HUES6 (cell line): ENCODE measurements at regions not wholly inside any gene's neighbourhood (a gene's known extent, or its start where the extent isn't known, plus 50 kb on each side); places are given as distances from the start of the nearest gene placed in this dataset.

Experiments used
- H3K27ac ChIP-seq: 2 replicates; pipeline ENCODE4 v1.7.0; 2013; ENCODE audit warnings: low read depth, mild to moderate bottlenecking, low read length, inconsistent platforms
- H3K27me3 ChIP-seq: 2 replicates; pipeline ENCODE4 v1.6.1; 2013; ENCODE audit warnings: low read length; ENCODE audit not compliant: control insufficient read depth, insufficient read depth
- H3K36me3 ChIP-seq: 2 replicates; pipeline ENCODE4 v1.6.1; 2013; ENCODE audit warnings: low read length; ENCODE audit not compliant: control insufficient read depth, insufficient read depth
- H3K4me1 ChIP-seq: 2 replicates; pipeline ENCODE4 v1.6.1; 2013; ENCODE audit warnings: low read length; ENCODE audit not compliant: control insufficient read depth, insufficient read depth
- H3K4me3 ChIP-seq: 2 replicates; pipeline ENCODE4 v1.5.1; 2013; ENCODE audit warnings: low read depth, low read length
- H3K9ac ChIP-seq: one replicate; pipeline ENCODE4 v1.6.1; 2013; ENCODE audit warnings: mild to moderate bottlenecking, low read length
- H3K9me3 ChIP-seq: 2 replicates; pipeline ENCODE4 v1.6.1; 2013; ENCODE audit warnings: low read depth, low read length; ENCODE audit not compliant: control insufficient read depth, insufficient read depth

- Histone ChIP-seq H3K36me3 (no peaks in the 10 kb centered on the region), H3K27me3 (no peaks in the 10 kb centered on the region), H3K4me3 (no peak overlapping the region), H3K27ac (no peak overlapping the region), H3K9me3 (no peaks in the 10 kb centered on the region), H3K4me1 (no peaks in the 10 kb centered on the region), H3K9ac (no peak overlapping the region)
Observed at GRCh38 chr1:79575424-79575823, 568.9 kb upstream of the ADGRL4 start.

GRCh38 chr1:79568411-79568810, 561.9 kb upstream of the ADGRL4 start:
- Histone ChIP-seq H3K27me3 (no peaks in the 10 kb centered on the region), H3K4me3 (no peak overlapping the region), H3K9ac (no peak overlapping the region), H3K36me3 (no peaks in the 10 kb centered on the region), H3K9me3 (no peaks in the 10 kb centered on the region), H3K27ac (no peak overlapping the region), H3K4me1 (no peaks in the 10 kb centered on the region)

- Histone ChIP-seq H3K36me3 (no peaks in the 10 kb centered on the region), H3K27me3 (no peaks in the 10 kb centered on the region)
Observed at GRCh38 chr1:79561521-79561978, 555.0 kb upstream of the ADGRL4 start.

GRCh38 chr1:79556189-79556588, 549.7 kb upstream of the ADGRL4 start:
- H3K27me3 ChIP-seq: no peaks in the 10 kb centered on the region
- no peaks in the 10 kb centered on the region for H3K4me1 ChIP-seq
- no peak overlapping the region for H3K9ac ChIP-seq
- H3K36me3 ChIP-seq: no peaks in the 10 kb centered on the region
- no peak overlapping the region for H3K4me3 ChIP-seq
- H3K27ac ChIP-seq: no peak overlapping the region
- H3K9me3 ChIP-seq: peaks cover 3% of the 10 kb centered on the region; the same call in 1 of the 2 replicates

More at GRCh38 chr1:79561521-79561978, 555.0 kb upstream of the ADGRL4 start:
- Histone ChIP-seq H3K27ac (no peak overlapping the region), H3K4me3 (no peak overlapping the region), H3K9me3 (peaks cover 10% of the 10 kb centered on the region), H3K9ac (no peak overlapping the region), H3K4me1 (no peaks in the 10 kb centered on the region)

GRCh38 chr1:79554688-79555087, 548.2 kb upstream of the ADGRL4 start:
- H3K27ac ChIP-seq: no peak overlapping the region
- H3K36me3 ChIP-seq: no peaks in the 10 kb centered on the region
- no peaks in the 10 kb centered on the region for H3K9me3 ChIP-seq
- no peaks in the 10 kb centered on the region for H3K4me1 ChIP-seq
- no peak overlapping the region for H3K9ac ChIP-seq
- H3K4me3 ChIP-seq: no peak overlapping the region
- H3K27me3 ChIP-seq: no peaks in the 10 kb centered on the region

- Histone ChIP-seq H3K9me3 (no peaks in the 10 kb centered on the region), H3K4me3 (no peak overlapping the region), H3K27ac (no peak overlapping the region)
Observed at GRCh38 chr1:79551321-79551720, 544.8 kb upstream of the ADGRL4 start.

GRCh38 chr1:79550402-79550801, 543.9 kb upstream of the ADGRL4 start:
- Histone ChIP-seq H3K9me3 (no peaks in the 10 kb centered on the region), H3K27ac (no peak overlapping the region), H3K27me3 (no peaks in the 10 kb centered on the region), H3K4me1 (no peaks in the 10 kb centered on the region), H3K36me3 (no peaks in the 10 kb centered on the region), H3K9ac (no peak overlapping the region), H3K4me3 (no peak overlapping the region)

More at GRCh38 chr1:79551321-79551720, 544.8 kb upstream of the ADGRL4 start:
- no peak overlapping the region for H3K9ac ChIP-seq
- H3K4me1 ChIP-seq: no peaks in the 10 kb centered on the region
- no peaks in the 10 kb centered on the region for H3K36me3 ChIP-seq
- H3K27me3 ChIP-seq: no peaks in the 10 kb centered on the region

- no peaks in the 10 kb centered on the region for H3K27me3 ChIP-seq
- H3K36me3 ChIP-seq: no peaks in the 10 kb centered on the region
- H3K4me3 ChIP-seq: no peak overlapping the region
- H3K9me3 ChIP-seq: no peaks in the 10 kb centered on the region
- H3K27ac ChIP-seq: no peak overlapping the region
- H3K9ac ChIP-seq: no peak overlapping the region
- no peaks in the 10 kb centered on the region for H3K4me1 ChIP-seq
Observed at GRCh38 chr1:79549201-79549600, 542.7 kb upstream of the ADGRL4 start.

- Histone ChIP-seq H3K9ac (no peak overlapping the region), H3K4me1 (no peaks in the 10 kb centered on the region), H3K27ac (no peak overlapping the region), H3K9me3 (no peaks in the 10 kb centered on the region), H3K4me3 (no peak overlapping the region), H3K27me3 (no peaks in the 10 kb centered on the region), H3K36me3 (no peaks in the 10 kb centered on the region)
Observed at GRCh38 chr1:79547514-79547913, 541.0 kb upstream of the ADGRL4 start.

- no peak overlapping the region for H3K9ac ChIP-seq
- no peaks in the 10 kb centered on the region for H3K9me3 ChIP-seq
Observed at GRCh38 chr1:79543394-79543793, 536.9 kb upstream of the ADGRL4 start.

GRCh38 chr1:79539001-79539400, 532.5 kb upstream of the ADGRL4 start:
- Histone ChIP-seq H3K4me1 (no peaks in the 10 kb centered on the region), H3K27ac (no peak overlapping the region), H3K9ac (no peak overlapping the region), H3K27me3 (no peaks in the 10 kb centered on the region), H3K9me3 (no peaks in the 10 kb centered on the region), H3K36me3 (no peaks in the 10 kb centered on the region), H3K4me3 (no peak overlapping the region)

More at GRCh38 chr1:79543394-79543793, 536.9 kb upstream of the ADGRL4 start:
- H3K36me3 ChIP-seq: no peaks in the 10 kb centered on the region
- no peak overlapping the region for H3K4me3 ChIP-seq
- H3K27ac ChIP-seq: no peak overlapping the region
- H3K27me3 ChIP-seq: no peaks in the 10 kb centered on the region
- no peaks in the 10 kb centered on the region for H3K4me1 ChIP-seq

- no peaks in the 10 kb centered on the region for H3K9me3 ChIP-seq
- H3K27me3 ChIP-seq: no peaks in the 10 kb centered on the region
- H3K9ac ChIP-seq: no peak overlapping the region
- no peaks in the 10 kb centered on the region for H3K4me1 ChIP-seq
- no peaks in the 10 kb centered on the region for H3K36me3 ChIP-seq
- H3K27ac ChIP-seq: no peak overlapping the region
- no peak overlapping the region for H3K4me3 ChIP-seq
Observed at GRCh38 chr1:79532555-79532954, 526.0 kb upstream of the ADGRL4 start.
